ENCODE measurements at regions not wholly inside any gene's neighbourhood (a gene's known extent, or its start where the extent isn't known, plus 50 kb on each side); places are given as distances from the start of the nearest gene placed in this dataset.

DNA sequence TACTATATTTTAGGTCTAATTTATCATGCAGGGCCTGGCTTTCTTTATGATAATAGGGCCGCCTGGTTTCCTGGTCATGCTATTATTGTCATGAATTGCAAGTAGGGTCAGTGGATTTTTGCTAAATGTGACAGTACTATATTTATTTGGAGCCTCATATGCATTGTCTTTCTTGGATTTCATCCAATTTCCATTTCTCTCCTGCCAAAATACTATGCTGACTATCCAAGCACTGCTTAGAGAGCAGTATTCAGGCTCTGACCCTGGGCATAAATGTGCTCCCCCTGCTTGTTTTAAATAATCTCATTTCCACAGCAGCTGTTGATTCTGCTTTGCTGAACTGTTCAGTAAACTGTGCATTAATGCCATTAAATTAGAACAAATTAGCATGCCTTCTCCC, 269.3 kb downstream of the GPM6A start:
- peak; percentile 4 for DNase-seq

DNA sequence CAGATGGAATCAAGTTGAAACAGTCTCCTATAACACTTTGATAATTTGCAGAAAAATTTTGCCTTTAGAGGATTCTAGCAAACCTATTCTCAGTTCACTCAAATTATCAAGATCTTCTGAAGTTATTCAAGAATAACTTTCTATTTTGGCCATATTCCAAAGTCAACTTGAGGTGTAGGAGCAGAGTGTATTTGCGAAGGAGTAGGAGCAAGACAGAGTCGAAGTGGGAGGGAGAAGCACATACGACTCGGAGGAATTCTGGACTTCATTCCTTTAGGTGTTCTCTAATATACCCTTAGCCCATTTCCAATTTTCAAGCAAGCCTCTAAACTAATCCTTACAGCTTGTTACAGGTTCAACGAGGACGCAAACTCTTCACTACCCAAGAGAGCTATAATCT, 252.9 kb downstream of the GPM6A start:
- no peak for DNase-seq

DNA sequence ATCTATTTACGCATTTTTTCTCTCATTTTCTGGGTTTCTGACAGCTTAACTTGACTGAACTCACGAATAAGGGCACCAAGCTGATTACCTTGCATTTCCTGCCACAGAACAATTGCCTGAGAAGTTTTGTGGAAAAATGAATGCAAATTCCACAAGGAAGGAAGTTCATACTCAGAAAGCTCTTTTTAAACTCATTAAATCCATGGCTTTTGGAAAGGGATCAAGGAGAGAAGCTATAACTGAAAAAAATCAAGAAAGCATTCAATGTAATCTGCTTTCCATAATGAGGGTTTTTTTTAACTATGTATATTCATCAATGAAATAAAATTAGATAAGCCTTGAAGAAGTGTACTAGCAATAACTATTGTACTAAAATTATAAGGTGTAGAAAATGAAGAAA, 252.5 kb downstream of the GPM6A start:
- no peak for DNase-seq

DNA sequence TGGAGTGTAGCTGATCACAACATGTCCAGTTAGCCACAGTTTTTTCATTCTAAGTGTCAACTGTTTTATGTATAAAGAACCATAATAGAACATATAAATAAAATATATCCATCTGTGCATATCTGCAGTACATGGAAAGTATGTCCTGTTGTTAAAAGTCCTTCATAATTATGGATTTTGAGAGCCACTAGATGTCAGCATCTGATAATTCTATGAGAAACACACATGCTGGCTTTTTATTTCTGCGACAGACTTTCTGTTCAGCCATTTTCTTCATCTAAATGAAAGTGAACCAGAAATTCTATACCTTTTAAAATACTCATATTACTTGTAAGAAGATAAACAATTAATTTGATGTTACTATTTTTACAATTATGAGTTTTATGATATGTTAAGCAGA, 251.5 kb downstream of the GPM6A start:
- peak; percentile 14 for DNase-seq

DNA sequence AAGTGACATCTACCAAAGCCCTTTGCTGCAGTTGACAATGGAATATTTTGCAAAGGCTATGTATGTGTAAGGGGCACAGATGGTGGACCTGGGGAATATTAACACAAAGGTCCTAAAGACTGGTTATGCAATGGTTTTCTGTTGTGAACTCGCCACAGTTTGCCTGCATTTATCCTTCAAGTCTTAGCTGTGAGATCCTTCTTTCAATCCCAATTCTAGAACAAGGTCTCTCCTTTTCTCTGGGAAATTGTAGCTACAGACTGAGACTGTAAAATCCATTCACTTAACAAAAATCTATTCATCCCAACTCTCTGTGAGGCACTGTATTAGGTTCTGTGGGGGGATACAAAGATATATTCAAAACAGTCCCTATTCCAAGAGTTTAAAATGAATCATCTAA, 250.4 kb downstream of the GPM6A start:
- no peak for DNase-seq

DNA sequence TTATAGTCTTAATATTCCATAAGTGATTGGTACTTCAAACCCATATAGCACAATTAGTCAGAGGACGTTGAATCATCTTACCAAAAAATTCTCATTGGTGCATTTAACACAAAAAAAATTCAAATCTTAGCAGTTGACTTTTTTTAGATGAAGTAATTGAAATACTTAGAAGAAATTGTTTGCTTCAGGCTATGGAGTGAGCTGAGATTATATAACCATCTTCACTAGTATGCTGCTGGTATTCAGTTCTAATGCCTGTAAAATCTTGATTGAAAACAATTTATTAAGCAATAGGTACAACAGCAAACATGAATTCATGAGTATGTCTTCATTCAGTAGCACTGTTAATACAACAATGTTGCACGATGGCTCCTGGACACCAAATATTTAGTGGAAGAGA, 250.0 kb downstream of the GPM6A start:
- no peak for DNase-seq

DNA sequence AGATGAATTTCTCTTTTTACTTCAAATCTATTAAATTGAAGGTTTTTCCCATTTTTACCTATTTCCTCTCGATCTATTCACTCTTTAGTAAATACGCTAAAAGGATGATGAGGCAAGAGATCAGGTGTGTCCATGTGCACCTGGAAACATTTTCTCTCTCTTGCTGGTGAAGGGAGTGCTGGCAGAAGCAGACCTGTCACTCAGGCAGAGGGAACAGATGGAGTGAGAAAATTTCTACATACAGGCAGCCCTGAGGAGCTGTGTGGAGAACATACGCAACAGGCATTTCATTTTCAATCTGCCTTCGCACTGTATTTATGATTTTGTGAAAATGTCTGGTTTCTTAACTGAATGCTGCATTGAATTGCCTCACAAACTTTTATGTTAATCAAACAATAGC, 249.5 kb downstream of the GPM6A start:
- DNase-seq = no peak

Data from fibroblast of skin of abdomen (primary cell).